ENCODE measurements at regions not wholly inside any gene's neighbourhood (a gene's known extent, or its start where the extent isn't known, plus 50 kb on each side); places are given as distances from the start of the nearest gene placed in this dataset.

GRCh38 chrX:46185923-46186810 is 359.1 kb downstream of the ZNF674 start:
- no peak for DNase-seq
- no peaks in the 10 kb centered on the region for H3K36me3 ChIP-seq (replicated peaks in 1 of 2; ENCODE audit: control insufficient read depth in 1 of 2, insufficient read depth in 2 of 2, low read length in 2 of 2)
- H2AFZ ChIP-seq (ENCODE audit: insufficient read depth, low read depth, low read length, poor library complexity, severe bottlenecking), result no peak overlapping the region
- no peak overlapping the region for H3K27ac Mint-ChIP-seq
- H4K20me1 ChIP-seq (ENCODE audit: insufficient read depth, low read length), result no peaks in the 10 kb centered on the region
- TF ChIP-seq CTCF (IDR thresholded peaks at IDR 0.05), result no peak
- H3K9ac ChIP-seq (ENCODE audit: insufficient read depth, low read length, poor library complexity, severe bottlenecking), result no peak overlapping the region
- H3K36me3 Mint-ChIP-seq, result no peaks in the 10 kb centered on the region
- peaks cover 5% of the 10 kb centered on the region for H3K4me1 Mint-ChIP-seq
- peaks cover 0 to 7% (median 3%) of the 10 kb centered on the region in 7 donors for H3K9me3 Mint-ChIP-seq
- no peaks in the 10 kb centered on the region for H3K27me3 ChIP-seq (ENCODE audit: control insufficient read depth in 2 of 2, insufficient read depth in 2 of 2, low read length in 2 of 2)
- intact Hi-C loops (cut with micrococcal nuclease), result no loop called here
- H3K27me3 Mint-ChIP-seq (ENCODE audit: low read depth in 3 of 3), result peaks cover 2 to 12% (median 3%) of the 10 kb centered on the region in 3 donors
- 100% methylated on average over 1 of the region's 7 CpGs for WGBS (ENCODE audit: insufficient coverage)
- no peaks in the 10 kb centered on the region for H3K79me2 ChIP-seq (ENCODE audit: insufficient read depth, low read length)
- H3K9me3 ChIP-seq (replicated peaks in 1 of 2; ENCODE audit: control insufficient read depth in 1 of 2, insufficient read depth in 1 of 2, low read length in 2 of 2), result no peaks in the 10 kb centered on the region
- no peak overlapping the region for H3K4me2 ChIP-seq (replicated peaks; ENCODE audit: extremely low read depth, low read length, poor library complexity, severe bottlenecking)
- H3K4me3 Mint-ChIP-seq, result no peak overlapping the region
- no peaks in the 10 kb centered on the region for H3K4me1 ChIP-seq (ENCODE audit: control insufficient read depth in 1 of 2, insufficient read depth in 2 of 2, low read length in 2 of 2)
- H3K27ac ChIP-seq (ENCODE audit: low read depth in 1 of 2, low read length in 2 of 2), result no peak overlapping the region
- H3K4me3 ChIP-seq (replicated peaks in 1 of 3; ENCODE audit: low read depth in 2 of 3, low read length in 3 of 3), result no peak overlapping the region

- Mint-ChIP-seq H3K27me3 (ENCODE audit: low read depth in 3 of 3) (peaks cover 2 to 7% (median 3%) of the 10 kb centered on the region in 3 donors), H3K36me3 (no peaks in the 10 kb centered on the region), H3K9me3 (peaks cover 0 to 5% (median 3%) of the 10 kb centered on the region in 7 donors), H3K27ac (no peak overlapping the region), H3K4me3 (no peak overlapping the region), H3K4me1 (peaks cover 9% of the 10 kb centered on the region)
- H3K9ac ChIP-seq (ENCODE audit: insufficient read depth, low read length, poor library complexity, severe bottlenecking), result no peak overlapping the region
- H3K9me3 ChIP-seq (replicated peaks in 1 of 2; ENCODE audit: control insufficient read depth in 1 of 2, insufficient read depth in 1 of 2, low read length in 2 of 2), result no peaks in the 10 kb centered on the region
- no peak overlapping the region for H3K4me2 ChIP-seq (replicated peaks; ENCODE audit: extremely low read depth, low read length, poor library complexity, severe bottlenecking)
- intact Hi-C loops (cut with micrococcal nuclease), result no loop called here
- DNase-seq, result no peak
- no peaks in the 10 kb centered on the region for H3K79me2 ChIP-seq (ENCODE audit: insufficient read depth, low read length)
- no peak overlapping the region for H3K27ac ChIP-seq (ENCODE audit: low read depth in 1 of 2, low read length in 2 of 2)
- no peak overlapping the region for H2AFZ ChIP-seq (ENCODE audit: insufficient read depth, low read depth, low read length, poor library complexity, severe bottlenecking)
- TF ChIP-seq CTCF (IDR thresholded peaks at IDR 0.05), result no peak
- no peaks in the 10 kb centered on the region for H3K36me3 ChIP-seq (replicated peaks in 1 of 2; ENCODE audit: control insufficient read depth in 1 of 2, insufficient read depth in 2 of 2, low read length in 2 of 2)
- no peaks in the 10 kb centered on the region for H4K20me1 ChIP-seq (ENCODE audit: insufficient read depth, low read length)
- no peak overlapping the region for H3K4me3 ChIP-seq (replicated peaks in 1 of 3; ENCODE audit: low read depth in 2 of 3, low read length in 3 of 3)
- no CpG with 5 or more reads among the region's 2 CpGs for WGBS (ENCODE audit: insufficient coverage)
- H3K27me3 ChIP-seq (ENCODE audit: control insufficient read depth in 2 of 2, insufficient read depth in 2 of 2, low read length in 2 of 2), result no peaks in the 10 kb centered on the region
- no peaks in the 10 kb centered on the region for H3K4me1 ChIP-seq (ENCODE audit: control insufficient read depth in 1 of 2, insufficient read depth in 2 of 2, low read length in 2 of 2)
Observed at GRCh38 chrX:46184749-46185148, 360.5 kb downstream of the ZNF674 start.
